HG03558 (cell line): ENCODE measurements at regions not wholly inside any gene's neighbourhood (a gene's known extent, or its start where the extent isn't known, plus 50 kb on each side); places are given as distances from the start of the nearest gene placed in this dataset.
"Not testable (repeated sequence)": the region's sequence is repeated elsewhere in the genome, so short reads cannot be mapped to it uniquely, and the experiment has no call there.

Source experiments
- ATAC-seq: cut with Tn5 transposase; IDR thresholded peaks from one replicate; pipeline ENCODE4 v1.9.1; 2021; ENCODE audit warnings: moderate number of reproducible peaks; ENCODE audit not compliant: unreplicated experiment; ENCODE audit errors: extremely low read depth

DNA sequence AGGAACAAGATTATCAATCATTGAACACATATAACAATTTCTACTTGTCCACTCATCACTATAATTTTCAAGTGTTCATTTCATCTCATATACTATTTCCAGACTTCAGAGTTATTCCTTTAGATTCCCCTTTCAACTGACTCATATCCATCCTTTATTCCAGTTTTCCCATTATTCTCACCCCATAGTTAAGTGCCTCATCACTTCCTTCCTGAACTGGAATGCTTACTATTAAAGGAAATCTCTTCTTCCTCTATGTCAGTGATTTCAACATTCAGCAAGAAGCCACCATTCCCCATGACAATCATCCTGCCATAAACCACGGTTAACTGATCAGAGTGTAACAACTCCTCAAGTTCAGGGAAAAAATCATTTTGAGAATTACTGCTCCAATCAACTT is 198.9 kb downstream of the FBXO8 start:
- ATAC-seq, result no peak

DNA sequence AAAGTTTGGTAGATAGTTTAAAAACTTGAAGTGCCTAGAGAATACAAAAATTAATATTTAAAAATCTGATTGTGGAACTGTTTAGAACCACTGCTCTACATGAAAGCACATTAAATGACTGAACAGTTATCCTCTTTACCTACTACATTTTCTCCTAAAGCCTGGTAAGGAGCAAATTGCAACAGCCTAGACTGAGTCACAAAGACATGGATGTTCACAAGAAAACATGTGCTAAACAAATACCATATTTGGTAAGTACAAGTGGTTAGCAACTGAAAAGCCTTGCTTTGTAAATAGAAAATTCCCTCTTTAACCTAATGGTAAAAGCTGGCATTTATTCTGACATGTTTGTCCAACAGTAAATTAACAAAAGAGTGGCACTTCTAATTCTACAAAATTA is 203.1 kb downstream of the FBXO8 start:
- no peak for ATAC-seq

DNA sequence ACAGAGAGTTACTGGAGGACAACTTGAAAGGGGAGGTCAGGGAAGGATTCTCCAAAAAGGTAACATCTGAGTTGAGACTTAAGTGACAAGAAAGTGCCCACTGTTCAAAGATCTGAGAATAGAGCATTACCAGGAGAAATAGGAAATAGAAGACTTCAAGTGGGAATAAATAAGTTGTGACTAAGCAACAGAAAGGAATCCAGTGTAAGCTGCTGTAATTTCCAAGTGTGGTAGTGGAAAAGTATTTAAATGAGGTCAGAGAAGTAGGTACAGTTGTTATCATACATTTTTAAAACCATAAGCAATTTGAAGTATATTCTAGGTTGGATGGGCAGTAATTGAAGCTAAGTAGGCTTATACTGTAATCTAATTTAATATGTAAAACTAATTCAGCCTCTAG is 211.9 kb downstream of the FBXO8 start:
- ATAC-seq, result no peak

DNA sequence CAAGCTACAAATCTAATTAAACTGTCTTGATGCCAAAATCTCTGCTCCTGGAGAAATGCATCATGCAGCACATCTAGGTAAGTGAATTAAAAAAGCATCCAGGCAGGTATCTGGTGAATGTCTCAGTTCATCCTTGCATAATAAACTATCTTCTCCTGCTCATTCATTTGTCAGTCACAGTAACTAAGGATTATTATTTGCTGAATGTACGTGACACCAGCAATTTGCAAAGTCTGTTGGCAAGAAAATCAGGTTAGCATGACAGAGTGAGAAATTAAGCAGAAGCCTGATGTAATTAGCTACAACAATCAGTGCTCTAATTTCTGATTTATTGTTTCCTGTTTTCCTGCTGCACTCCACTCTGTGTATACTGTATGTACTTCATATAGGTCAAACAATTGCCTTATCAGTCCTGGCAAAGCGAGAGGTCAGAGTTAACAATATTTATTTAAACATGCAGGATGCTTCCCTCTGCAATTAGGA is 213.6 kb downstream of the FBXO8 start:
- ATAC-seq, result no peak

DNA sequence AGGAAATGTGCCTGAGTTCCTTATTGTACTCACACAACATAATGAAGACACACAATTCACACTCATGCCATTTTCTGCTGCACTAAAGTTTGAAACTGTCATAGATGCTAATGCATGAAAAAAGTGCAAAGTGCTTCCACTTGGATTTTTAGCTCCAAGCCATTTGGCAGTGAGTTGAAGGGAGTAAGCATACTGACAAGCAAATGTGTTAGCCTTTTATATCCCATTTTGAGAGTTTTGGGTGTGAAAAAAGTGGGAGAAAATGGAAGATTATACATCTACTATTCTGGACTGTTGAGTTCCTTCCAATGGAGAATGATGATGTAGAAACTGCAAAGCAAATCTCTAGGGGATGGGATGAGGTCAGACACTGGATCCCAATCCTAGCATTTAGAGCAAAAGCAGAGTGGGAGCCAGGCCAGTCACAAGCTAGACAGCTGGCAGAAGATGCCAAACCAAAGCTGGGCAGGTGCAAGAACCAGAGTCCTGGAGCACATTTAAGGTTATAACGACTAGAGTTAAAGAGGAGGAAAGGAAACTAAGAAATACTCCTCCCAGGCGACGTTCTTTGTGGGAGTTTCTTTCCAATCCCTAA is 216.8 kb downstream of the FBXO8 start:
- no peak for ATAC-seq

DNA sequence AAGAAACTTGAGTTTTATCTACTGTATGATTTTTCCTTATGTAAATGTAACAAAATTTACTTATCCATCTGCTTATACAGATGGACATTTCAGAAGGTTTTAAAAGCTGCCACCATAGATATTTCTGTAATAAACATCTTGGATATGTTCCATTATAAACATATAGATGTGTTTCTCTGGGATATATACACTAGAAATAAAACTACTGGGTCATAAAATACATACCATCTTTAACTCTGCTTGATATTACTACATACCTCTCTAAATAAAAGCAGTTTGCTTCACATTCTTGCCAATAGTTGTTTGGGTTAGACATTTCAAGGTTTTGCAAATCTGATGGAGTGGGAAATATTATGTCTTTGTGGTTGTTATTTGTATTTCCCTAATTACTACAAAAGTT is 220.6 kb downstream of the FBXO8 start:
- ATAC-seq, result no peak

DNA sequence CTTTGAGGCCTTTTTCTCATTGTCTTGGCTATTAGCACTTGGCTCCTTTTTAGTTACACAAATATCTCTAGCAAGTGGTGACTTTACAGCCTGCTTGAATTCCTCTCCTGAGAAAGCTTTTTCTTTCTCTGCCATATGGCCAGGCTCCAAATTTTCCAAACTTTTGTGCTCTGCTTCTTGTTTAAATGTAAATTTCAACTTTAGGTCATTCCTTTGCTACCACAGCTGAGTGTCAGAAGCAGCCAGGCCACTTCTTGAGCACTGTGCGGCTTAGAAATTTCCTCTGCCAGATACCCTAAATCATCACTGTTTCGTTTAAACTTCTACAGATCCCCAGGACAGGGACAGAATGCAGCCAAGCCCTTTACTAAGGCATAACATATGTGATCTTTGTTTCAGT is 222.4 kb downstream of the FBXO8 start:
- no peak for ATAC-seq

DNA sequence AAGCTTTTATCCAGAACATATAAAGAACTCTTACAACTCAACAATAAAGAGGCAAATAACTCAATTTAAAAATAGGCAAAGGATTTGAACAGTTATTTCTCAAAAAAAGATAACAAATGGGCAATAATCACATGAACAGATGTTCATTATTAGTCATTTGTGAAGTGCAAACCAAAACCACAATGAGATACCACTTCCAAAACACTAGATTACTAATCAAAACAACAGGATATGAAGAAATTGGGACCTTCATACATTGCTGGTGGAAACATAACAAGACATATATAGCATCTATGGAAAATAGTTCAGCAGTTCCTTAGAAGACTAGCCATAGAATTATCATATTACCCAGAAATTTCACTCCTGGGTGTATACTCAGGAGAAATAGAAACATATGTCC is 224.6 kb downstream of the FBXO8 start:
- no peak for ATAC-seq

DNA sequence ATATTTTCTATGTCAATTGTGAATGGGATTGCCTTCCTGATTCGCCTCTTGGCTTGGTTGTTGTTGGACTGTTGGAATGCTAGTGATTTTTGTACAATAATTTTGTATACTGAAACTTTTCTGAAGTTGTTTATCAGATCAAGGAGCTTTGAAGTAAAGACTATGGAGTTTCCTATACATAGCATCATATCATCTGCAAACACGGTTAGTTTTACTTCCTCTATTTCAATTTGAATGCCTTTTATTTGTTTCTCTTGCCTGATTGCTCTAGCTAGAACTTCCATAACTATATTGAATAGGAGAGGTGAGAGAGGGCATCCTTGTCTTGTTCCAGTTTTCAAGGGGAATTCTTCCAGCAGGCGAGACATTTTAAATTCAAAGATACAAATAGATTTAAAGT is 226.5 kb downstream of the FBXO8 start:
- ATAC-seq, result no peak

DNA sequence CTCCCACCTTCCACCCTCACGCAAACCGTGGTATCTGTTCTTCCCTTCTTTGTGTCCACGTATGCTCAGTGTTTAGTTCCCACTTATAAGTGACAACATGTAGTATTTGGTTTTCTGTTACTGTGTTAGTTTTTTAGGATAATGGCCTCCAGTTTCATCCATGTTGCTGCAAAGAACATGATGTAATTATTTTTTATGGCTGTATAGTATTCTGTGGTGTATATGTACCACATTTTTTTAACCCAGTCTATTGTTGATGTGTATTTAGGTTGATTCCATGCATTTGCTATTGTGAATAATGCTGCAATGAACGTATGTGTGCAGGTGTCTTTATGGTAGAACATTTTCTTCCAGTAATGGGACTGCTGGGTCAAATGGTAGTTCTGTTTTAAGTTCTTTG is 228.1 kb downstream of the FBXO8 start:
- ATAC-seq, result no peak

DNA sequence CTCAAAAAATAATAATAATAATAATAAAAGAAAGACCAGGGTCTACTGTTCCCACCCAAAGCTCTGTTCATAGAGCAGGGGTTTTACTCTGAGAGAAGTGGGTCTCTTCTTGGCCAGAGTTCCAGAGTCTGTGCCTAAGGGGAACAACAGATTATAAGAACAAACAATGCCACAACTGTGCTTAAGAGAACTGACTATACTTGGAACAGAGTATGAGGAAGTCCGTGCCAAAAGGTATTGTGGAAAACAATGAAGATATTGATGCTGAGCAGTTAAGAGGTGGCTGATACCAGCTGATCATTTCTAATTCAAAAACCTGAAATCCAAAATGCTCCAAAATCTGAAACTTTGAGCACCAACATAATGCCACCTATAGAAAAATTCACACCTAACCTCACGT is 229.6 kb downstream of the FBXO8 start:
- no peak for ATAC-seq

DNA sequence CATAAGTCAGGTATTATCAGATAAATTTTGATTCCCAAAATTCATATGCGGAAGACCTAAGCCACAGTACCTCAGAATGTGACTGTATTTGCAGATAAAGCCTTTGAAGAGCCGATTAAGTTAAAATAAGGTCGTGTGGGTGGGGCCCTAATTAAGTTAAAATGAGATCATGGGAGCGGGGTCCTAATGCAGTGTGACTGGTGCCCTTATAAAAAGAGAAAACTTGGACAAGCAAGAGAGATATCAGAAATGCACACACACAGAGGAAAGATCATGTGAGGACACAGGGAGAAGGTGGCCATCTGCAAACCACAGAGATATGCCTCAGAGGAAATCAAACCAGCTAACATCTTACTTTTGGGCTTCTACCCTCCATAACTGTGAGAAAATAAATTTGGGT is 236.1 kb downstream of the FBXO8 start:
- no peak for ATAC-seq

DNA sequence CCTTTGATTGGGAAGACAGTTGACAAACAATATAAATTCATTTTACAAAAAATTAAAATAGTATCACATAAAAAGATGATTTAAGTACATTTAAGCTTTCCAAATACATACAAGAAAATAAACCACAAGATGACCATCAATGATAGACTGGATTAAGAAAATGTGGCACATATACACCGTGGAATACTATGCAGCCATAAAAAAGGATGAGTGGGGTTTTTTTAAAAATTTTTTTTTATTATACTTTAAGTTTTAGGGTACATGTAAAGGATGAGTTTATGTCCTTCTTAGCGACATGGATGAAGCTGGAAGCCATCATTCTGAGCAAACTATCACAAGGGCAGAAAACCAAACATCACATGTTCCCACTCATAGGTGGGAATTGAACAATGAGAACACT is 237.6 kb downstream of the FBXO8 start:
- ATAC-seq, result not testable (repeated sequence)

DNA sequence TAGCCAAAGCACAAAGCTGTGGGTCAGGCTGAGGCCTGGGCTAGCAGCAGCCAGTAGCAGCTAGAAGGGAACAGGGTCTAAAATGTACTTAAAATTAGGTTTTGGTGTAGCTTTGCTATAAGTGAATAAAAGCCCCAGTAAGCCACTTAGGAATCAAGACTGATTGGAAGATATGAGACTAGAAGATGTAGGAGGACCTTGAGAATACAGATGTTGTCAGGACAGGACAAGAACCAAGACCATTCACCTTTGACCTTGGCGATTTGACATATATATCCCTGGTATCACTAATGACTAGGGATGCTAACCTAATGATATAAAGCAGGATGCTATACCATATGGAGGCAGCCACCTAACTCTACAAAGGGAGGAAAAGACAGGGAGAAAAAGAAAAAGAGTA is 238.1 kb downstream of the FBXO8 start:
- no peak for ATAC-seq

DNA sequence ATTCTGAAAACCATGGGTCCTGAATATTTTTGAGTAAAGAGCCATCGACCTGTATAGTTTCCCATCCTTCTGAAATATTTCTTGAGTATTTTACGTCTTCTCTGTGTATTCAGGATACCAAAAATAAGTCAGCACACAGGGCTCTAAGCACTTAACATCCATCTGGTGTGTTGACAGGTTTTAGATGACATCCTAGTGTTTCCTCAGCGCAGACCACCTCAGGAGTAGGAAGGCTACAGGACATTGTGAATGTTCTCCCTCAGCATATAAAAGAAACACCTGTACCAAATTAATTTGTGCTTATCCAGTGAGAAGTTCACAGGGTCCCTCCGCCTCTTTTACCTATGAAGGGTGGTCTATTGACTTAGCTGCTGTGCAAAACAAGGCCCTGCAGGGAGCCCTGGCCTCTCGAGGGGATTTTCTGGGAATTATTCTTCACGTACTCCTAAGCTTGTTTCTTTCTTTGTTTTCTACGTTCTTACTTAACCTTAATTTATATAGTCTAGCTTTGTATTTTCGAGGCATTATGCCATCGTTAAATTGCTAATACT is 241.8 kb downstream of the FBXO8 start:
- ATAC-seq, result no peak

DNA sequence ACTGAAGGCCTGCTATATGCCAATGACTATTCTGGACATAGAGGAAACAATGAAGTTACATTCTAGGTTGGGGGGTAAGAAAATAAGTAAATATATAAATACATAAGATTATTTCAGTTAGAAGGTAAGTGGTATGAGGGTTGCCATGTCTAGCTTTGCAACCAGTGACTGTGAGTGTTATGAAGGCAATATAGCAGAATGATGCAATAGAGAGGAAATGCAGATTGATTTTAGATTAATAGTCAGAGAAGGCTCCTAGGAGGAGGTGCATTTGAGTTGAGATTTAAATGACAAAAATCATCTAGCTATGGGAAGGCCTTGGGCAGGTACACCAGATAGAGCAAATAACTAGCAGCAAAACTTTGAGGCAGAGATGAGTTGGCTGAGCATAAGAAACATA is 243.2 kb downstream of the FBXO8 start:
- no peak for ATAC-seq

DNA sequence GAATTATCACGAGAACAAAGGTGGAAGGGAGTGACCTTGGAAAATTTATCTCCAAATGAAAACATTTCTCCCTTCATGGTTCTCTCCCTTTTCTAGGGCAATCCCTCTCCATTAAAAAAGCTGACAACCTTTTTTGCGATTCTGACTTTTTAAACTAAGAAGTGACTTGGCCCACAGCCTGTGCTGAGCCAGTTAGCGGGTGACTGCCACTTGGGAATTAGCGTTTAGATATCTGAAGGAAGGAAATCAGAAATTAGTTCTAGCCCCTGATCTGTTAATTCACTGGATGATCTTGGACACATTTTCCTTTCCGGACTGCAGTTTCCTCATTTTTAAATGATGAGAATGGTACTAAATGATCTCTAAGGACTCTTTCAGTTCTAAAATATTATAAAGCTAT is 245.0 kb downstream of the FBXO8 start:
- no peak for ATAC-seq

DNA sequence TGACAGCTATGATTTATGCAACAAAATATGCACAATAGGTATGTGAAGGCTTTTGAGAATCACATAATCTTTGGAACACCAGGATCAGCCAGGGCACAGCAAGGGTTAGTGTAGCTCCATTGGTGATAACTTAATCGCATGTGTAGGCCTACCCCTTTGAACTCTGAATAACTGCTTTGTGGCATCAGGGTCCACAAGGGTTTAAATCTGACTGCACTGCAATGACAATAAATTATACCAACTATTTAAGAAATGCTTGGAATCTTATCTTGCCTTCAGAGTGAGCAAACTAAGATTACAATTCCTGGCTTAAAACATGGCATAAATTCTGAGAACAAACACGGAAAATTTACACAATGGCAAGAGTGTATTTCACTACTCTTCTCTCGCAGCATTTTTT is 245.8 kb downstream of the FBXO8 start:
- no peak for ATAC-seq

DNA sequence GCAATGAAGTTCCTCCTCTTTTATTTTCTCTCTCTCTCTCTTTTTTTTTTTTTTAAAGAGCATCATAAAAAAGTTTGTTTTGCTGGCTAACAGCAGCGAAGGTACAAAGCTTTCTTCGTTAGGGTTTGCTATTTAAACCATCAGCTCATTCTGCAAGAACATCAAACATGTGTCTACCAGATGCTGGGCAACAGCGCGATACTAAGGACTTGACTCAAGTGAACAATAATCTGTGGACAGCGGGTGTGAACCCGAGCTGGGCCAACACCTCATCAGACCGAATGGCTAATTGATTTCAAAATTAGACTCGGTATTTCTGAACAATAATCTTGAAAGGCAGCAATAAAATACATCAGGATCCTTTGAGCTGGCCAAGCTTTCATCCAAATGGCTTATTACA is 246.4 kb downstream of the FBXO8 start:
- no peak for ATAC-seq

DNA sequence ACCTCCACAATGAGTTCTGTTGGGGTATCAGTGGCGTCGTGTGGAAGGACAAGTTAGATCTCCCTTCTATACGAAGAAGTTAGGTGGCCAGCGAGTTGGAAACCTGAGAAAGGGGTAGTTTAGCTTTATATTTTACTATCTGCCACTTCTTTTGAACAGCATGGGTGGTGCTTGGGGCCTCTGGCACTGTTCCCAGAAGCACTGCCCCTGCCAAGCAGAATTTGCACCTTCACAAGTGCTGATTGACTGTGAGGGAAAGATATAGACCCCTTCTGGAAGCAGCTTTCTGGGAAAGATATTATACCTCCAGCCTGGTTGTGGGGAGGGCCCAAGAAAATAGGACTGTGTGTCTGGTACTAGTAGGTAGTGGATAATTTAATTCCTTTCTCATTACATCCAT is 246.9 kb downstream of the FBXO8 start:
- no peak for ATAC-seq

DNA sequence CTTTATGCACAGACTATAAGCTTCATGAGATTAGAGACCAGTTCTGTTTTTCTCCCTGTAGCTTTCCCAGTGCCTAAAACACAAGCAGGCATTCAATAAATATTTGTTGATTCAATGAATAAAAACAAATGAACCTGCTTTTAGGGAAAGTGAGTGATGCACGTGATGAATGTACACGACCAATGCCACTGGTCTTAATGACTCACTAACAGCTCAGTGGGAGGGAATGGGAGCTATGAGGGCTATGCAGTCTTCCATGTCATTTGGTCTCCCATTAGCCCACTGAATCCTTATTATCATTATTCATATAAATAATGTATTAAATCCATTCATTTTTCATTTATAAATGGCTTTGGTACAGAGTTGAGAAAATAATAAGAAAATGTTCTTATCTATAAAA is 247.4 kb downstream of the FBXO8 start:
- no peak for ATAC-seq

DNA sequence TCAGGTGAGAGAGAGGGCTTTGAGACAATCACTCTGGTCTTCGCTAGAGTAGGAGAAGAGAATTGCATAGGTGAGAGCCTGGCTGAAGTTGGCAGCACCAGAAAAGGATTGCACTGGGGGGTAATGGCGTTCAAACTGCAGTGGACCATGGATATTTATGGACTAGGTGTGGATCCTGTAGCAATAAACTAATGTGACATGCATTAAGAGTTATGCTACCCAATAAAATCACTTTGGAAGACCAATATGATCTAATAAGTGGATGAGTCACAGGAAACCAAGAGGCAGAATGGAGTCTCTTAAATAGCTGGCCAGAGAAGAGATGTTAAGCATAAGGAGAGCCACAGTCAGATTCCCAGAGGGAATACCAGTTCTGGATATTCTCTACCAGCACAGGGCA is 259.8 kb downstream of the FBXO8 start:
- no peak for ATAC-seq

DNA sequence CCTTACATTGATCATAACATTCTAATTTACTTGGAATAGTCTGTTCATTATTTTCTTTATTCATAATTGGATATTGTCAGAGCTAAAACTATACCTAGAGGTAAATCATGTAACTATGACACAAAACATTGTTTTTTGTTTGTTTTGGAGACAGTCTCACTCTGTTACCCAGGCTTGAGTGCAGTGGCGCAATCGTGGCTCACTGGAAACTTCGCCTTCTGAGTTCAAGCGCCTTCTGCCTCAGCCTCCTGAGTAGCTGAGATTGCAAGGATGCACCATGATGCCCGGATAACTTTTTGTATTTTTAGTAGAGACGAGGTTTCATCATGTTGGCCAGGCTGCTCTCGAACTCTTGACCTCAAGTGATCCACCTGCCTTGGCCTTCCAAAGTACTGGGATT is 265.2 kb downstream of the FBXO8 start:
- no peak for ATAC-seq
